Activated CD4-positive, alpha-beta T cell treated with anti-CD3 and anti-CD28 coated beads, Interleukin-2, amount 50 U/mL, for 24 hours (primary cell): ENCODE measurements at regions not wholly inside any gene's neighbourhood (a gene's known extent, or its start where the extent isn't known, plus 50 kb on each side); places are given as distances from the start of the nearest gene placed in this dataset.
"Not testable (repeated sequence)": the region's sequence is repeated elsewhere in the genome, so short reads cannot be mapped to it uniquely, and the experiment has no call there.

Experiments used
- DNase-seq, 2 donors: peaks; one replicate each; pipeline ENCODE4 v3.0.0-alpha.2; 2020; ENCODE audit warnings: low read depth in 1 of 2, low spot score in 1 of 2

DNA sequence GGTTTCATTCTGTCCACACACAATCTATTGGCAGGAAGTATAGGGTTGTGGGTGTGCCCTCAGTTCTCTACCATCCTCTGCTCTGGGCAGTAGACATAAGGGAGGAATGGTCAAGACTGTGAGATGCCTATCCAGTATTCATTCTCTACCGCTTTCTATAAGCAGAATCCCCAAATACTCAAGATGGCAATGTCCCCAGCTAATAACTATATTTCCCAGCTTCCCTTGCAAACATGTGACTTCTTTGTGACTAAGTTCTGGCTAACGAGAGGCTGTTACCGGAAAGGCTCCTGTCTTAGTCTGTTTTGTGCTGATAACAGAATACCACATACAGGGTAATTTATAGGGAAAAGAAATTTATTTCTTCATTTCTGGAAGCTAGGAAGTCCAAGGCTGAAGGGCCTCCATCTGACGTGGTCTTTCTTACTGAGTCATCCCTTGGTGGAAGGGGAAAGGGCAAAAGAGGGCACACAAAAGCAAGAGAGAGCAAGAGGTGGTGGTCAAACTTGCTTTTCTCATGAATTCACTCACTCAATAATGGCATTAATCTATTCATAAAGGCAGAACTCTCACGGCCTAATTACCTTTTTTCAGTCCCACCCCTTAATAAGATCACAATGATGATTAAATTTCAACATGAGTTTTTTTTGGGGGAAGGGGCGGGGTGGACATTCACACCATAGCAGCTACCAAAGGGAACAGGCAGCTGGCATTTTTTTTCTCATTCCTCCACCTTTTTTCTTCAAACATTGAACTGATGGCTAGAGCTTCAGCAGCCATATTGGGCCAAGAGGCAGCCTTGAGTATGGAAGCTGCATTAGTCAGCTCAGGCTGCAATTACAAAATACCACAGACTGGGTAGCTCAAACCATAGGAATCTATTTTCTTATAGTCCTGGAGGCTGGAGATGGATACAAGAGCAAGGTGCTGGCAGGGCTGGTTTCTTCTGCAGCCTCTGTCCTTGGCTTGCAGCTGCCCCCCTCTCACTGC, 109.7 kb upstream of the OR9Q1 start:
- DNase-seq: no peak

DNA sequence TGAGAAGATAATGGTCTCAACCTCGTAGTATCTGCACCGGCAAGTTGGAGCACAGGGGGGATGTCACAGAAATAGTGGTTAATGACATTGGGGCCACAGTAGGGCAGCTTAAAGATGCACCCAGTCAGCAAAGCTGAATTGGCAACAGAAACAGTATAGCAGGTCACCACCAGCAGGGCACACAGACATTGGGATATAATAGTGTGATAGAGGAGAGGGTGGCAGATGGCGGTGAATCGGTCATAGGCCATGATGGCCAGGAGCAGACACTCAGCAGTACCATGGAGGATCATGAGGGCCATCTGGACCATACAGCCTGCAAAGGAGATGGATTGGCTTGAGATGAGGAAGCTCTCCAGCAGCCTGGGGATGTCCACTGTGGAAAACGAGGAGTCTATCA, 106.0 kb upstream of the OR9Q1 start:
- no peak for DNase-seq

DNA sequence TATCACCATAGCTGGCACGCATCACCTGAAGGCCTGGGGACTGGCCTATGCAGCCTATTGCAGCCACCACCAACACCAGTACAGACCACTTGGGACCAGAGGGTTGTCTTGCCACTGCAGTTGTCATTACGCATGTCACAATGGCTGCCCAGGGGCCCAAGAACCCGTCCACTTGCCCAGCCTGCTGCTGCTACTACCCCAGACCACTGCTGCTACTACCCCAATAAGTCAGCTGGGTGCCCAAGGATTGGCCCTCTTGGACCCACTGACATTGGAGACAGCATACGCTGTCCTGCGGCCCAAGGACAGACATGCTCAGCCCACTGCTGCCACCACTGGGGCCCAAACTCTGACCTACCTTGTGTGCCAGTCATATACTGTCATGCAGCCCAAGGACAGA, 102.7 kb upstream of the OR9Q1 start:
- DNase-seq: no peak

DNA sequence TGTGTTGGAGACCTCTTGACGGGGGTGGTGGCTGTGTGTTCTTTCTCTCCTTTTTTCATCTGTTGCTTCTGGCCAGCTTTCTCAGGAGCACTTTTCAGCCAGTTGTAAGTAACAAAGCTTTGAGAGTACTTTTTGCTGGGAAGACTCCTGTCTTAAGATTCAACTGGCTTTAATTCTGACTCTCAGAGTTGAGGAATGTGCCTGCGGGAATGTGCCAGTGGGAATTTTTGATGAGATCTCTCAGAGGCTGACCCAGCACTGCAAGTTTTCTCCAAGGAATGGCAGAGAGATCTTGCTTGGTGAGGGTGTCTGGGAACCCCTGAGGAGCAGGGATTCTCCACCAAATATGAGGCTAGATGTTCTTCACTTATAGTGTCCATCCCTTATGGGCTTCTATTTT, 91.6 kb upstream of the OR9Q1 start:
- no peak for DNase-seq

DNA sequence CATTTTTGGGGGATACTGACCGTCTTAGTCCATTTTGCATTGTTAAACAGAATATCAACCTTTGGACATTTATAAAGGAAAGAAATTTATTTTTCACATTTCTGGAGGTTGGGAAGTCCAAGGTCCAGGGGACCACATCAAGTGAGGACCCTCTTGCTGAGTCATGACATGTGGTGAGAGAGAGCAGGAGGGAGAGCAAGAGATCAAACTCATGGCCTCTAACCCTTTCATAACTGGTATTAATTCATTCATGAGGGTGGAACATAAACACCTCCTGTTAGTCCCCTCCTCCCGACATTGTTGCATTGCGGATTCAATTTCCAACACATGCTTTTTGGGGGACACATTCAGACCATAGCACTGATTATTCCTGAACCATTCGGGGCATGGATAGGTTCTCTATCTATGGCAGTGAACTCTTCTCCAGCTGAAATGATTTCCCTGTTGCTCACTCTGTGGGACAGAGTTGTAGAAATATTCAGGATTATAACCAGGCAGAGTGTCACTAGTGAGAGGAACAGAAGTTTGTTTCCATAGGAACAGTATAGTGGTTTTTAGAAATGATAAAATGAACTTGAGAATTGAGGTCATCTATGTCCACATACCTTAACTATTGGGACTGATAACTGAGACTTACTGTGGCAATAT, 88.2 kb upstream of the OR9Q1 start:
- no peak for DNase-seq

DNA sequence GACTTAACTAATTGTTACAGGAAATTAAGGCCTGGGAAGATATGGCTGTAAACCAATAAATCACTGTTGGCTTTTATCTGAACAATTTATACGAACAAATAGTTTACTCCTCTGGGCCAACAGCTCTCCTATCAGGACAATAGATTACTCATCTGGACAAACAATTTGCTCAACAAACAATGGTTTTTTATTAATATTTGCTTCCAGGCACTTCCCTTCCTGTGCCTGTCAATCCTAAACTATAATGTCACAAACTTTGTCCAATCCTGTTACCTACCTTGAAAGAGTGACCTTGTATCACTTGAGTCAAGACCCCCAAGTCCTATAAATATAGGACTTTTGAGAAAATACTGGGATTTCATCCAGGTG, 87.6 kb upstream of the OR9Q1 start:
- no peak for DNase-seq

DNA sequence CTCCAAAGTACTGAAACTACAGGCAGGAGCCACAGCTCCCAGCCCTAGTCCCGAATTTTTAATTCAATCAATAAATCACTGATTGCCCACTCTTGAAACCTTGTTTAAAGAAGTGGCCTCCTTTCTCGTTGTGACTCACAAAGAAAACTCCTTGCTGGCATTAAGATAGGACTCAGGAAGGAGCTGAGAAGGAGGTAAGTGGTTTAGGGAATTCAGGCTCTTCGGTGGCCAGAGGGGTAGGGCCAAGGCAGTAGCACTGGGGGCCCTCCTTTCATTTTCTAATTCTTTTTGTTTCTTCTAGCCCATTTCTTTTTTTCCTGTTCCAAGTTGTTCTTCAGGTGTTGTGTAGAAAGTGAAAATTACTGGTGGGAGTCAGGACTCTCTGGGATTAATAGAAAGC, 86.2 kb upstream of the OR9Q1 start:
- no peak for DNase-seq

DNA sequence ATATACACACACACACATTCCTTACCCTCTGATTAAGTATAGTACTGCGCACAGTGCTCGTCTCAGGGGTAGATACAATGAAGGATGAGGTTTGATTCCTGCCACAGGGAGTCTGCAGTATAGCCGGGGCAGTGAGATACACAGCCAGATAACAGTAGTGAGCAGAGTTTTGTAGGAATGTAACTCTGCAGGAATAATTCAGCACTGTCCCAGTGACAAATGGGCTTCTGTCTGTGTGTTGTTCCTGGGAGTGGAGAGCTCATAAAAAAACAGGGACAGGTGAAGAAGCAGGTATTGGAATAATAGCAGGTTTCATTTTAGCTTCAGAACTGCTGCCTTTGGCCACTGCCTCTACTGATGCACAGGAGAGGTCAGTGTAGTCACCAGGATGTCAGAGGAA, 85.3 kb upstream of the OR9Q1 start:
- no peak for DNase-seq

DNA sequence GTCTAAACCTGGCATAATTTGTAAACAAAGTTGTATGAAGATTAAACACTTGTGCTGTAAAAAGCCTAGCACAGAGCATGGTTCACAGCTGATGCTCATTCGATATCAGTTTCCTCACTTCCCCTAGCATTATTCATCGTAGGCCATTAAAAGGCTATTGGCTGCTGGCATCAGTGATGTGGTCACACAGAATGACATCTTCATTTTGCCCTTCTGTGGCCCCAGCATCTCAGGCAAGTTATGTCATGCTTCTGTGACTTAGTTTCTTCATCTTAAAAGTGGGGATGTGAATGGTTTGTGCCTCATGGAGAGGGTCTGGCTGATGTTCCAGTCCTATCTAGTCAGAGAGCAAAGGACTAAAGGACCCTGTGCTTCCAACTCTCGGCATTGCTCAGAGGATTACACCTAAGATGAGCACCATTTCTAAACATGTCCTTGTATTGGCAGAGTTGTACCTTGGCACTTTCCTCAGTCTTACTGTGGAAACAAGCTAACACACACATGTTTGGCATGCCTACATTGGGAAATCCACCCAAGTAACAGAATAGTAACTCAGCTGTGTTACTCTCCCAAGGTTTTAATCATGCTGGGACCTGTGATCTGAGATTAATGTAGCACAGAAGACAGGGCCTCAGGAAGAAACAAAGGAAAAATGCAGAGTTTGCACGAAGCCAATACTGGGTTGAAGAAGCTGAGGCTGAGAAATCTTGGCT, 83.5 kb upstream of the OR9Q1 start:
- DNase-seq: no peak

DNA sequence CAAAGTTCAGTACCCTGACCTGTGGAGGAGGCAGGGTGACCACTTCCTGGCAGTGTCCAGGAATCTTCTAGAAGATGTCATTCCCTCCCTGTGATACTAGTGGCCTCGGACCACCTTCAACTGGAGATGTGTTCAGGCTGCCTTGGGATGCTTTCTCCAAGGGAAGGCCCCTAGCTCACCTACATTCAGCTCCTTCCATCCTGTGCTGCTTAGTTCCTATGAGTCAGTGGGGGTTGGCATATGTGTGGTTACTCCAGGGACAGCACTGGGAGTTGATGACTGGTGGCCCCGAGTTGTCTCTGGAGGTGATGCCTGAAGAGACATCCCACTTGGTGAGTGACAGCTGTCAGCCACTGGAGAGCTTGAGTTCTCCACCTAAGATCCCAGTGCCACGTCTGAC, 81.8 kb upstream of the OR9Q1 start:
- no peak for DNase-seq

DNA sequence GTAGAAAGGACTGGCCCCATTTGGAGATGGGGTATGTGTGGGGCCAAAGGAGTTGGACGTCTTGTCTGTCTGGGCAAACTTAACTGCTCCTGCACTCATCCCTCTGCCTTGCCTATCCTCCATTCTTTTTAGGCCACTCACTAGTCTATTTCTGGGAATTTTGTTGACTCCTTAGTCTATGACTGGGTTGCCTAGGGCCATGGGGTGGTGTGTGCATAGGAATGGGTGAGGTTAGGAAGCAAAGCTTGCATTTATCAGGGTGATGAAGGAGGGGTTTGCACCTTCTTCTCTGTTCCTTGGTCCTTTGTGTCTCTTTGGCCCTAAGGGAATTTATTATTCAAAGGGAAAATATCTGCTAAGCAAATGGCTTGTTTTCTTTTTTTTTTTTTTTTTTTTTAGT, 80.9 kb upstream of the OR9Q1 start:
- DNase-seq: no peak

DNA sequence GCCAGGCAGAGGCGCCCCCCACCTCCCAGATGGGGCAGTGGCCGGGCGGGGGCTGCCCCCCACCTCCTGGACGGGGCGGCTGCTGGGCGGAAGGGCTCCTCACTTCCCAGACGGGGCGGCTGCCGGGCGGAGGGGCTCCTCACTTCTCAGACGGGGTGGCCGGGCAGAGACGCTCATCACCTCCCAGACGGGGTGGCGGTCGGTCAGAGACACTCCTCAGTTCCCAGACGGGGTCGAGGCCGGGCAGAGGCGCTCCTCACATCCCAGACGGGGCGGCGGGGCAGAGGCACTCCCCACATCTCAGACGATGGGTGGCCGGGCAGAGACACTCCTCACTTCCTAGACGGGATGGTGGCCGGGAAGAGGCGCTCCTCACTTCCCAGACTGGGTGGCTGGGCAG, 79.9 kb upstream of the OR9Q1 start:
- not testable (repeated sequence) for DNase-seq

DNA sequence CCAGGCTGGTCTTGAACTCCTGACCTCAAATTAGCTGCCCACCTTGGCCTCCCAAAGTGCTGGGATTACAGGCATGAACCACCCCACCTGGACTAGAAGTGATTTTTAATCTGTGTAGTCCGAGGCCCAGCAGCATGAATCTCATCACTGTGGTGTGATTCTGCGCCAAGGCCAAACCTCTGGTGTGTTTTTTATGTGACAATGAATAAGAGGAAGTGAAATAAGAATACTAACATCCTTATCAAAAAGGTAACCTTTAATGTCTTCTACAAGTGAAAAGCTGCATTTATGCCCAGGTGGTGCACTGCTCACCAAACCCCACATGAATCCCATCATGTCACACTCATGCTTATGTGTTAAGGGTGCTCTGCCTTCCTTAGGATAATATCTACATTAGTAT, 77.1 kb upstream of the OR9Q1 start:
- no peak for DNase-seq

DNA sequence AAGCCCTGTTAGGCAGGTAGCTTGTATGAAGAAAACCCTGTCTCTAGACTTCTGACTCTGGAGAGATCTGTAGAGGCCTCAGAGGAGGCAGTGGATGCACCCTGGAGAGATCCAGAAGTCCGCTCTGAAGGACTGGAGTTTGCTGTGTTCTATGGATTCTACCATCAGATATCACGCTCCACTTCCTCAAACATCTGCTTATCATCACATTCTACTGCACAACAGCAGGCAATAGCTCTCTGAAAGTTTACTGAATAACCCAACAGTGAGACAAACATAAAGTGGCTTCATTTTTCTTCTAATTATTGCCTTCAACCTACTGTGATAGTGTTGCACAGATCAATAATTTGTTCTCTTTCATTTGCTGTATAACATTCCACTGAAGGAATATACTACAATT, 59.0 kb upstream of the OR9Q1 start:
- DNase-seq: no peak

DNA sequence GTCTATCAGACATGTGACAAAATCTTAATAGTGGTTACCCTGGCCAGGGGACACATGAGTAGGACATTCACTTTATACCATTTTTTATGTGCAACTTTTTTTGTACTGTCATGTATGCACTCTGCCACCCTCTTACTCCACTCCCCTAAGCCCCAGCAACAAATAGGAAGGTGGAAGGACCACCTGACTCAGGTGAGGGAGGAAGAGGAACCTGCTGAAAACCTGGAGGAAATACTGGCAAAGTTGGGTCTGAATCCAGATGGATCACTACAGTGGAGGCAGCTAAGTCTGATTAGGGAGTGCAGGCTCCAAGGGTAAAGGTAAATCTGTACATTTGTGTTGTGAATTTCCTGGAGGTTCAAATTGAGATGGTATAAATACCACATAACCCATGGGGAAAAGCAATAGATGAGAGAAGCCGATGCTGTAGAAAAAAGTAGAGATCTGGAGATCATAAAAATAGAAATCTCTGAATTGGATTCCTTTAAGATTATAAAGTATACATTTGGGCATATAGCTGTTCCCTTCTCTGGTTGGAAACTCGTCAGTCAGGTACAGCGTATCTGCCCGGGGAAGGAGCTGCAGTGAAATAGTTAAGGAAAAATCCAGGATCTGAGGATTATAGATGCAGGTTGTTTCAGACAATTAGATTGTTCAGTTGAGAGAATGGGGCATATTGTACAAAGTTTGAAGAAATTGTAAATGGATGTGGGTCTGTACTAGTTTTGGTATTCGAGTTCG, 52.2 kb upstream of the OR9Q1 start:
- DNase-seq: no peak

DNA sequence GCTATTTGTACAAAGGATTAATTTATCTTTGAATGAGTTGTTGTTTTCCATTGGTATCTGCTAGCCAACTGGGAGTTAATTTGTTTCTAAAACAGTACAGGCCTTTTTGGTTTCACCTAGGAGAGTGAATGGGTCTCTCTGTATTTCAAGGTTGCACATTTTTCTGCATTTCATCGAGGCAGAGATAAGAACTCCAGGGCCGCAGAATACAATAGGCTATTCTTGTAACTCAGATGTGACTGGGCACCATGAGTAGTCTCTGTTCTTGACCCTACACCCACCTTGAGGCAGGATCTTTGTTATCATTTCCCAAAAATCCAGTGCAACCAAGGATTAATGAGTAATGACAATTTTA, 51.7 kb upstream of the OR9Q1 start:
- no peak for DNase-seq
